DND-41 (cell line): ENCODE measurements at regions not wholly inside any gene's neighbourhood (a gene's known extent, or its start where the extent isn't known, plus 50 kb on each side); places are given as distances from the start of the nearest gene placed in this dataset.
"Not testable (repeated sequence)": the region's sequence is repeated elsewhere in the genome, so short reads cannot be mapped to it uniquely, and the experiment has no call there.

Source experiments
- ATAC-seq: fragments of 200-7000 bp; cut with Tn5 transposase; 3 replicates; pipeline ENCODE4 v1.9.1; 2021; ENCODE audit warnings: low read depth; ENCODE audit not compliant: insufficient read depth
- DNase-seq: peaks from one replicate; pipeline ENCODE4 v3.0.0-alpha.2; 2020
- H2AFZ ChIP-seq: 2 replicates; pipeline ENCODE4 v1.6.0; 2012; ENCODE audit warnings: low read depth, low read length
- H3K27ac ChIP-seq: 2 replicates; pipeline ENCODE4 v1.5.1; 2012; ENCODE audit warnings: low read length, inconsistent platforms
- H3K27me3 ChIP-seq: fragments of 200-600 bp; sonication (generic); 2 replicates; pipeline ENCODE4 v1.6.0; 2012; ENCODE audit warnings: low read length, mild to moderate bottlenecking, inconsistent platforms; ENCODE audit not compliant: insufficient read depth, poor library complexity
- H3K36me3 ChIP-seq: 2 replicates; pipeline ENCODE4 v1.5.1; 2012; ENCODE audit warnings: low read length, inconsistent platforms; ENCODE audit not compliant: insufficient read depth
- H3K4me1 ChIP-seq: 2 replicates; pipeline ENCODE4 v1.5.1; 2012; ENCODE audit warnings: mild to moderate bottlenecking, low read length; ENCODE audit not compliant: insufficient read depth
- H3K4me2 ChIP-seq: 2 replicates; pipeline ENCODE4 v1.6.0; 2012; ENCODE audit warnings: mild to moderate bottlenecking, moderate library complexity, low read length, inconsistent platforms; ENCODE audit not compliant: insufficient read depth
- H3K4me3 ChIP-seq, 2 experiments: fragments of 200-600 bp in 1 of 2; shearing (Covaris generic) in 1 of 2; 2 replicates each; pipeline ENCODE4 v1.5.1; 2012 to 2016; ENCODE audit warnings: inconsistent platforms in 2 of 2, low read length in 2 of 2, mild to moderate bottlenecking in 2 of 2, low read depth in 1 of 2, moderate library complexity in 1 of 2
- H3K79me2 ChIP-seq: 2 replicates; pipeline ENCODE4 v1.6.0; 2012; ENCODE audit warnings: low read length, inconsistent platforms; ENCODE audit not compliant: insufficient read depth
- H3K9ac ChIP-seq: 2 replicates; pipeline ENCODE4 v1.6.0; 2012; ENCODE audit warnings: low read depth, mild to moderate bottlenecking, inconsistent platforms, low read length, moderate library complexity
- H3K9me3 ChIP-seq: 2 replicates; pipeline ENCODE4 v1.5.1; 2012; ENCODE audit warnings: low read length, moderate library complexity, mild to moderate bottlenecking, inconsistent platforms; ENCODE audit not compliant: insufficient read depth, severe bottlenecking
- H4K20me1 ChIP-seq: 2 replicates; pipeline ENCODE4 v1.6.0; 2012; ENCODE audit warnings: low read length; ENCODE audit not compliant: insufficient read depth
- EZH2 ChIP-seq: IDR thresholded peaks from 3 replicates; pipeline ENCODE4 v1.6.1; 2012; ENCODE audit warnings: borderline replicate concordance, low read depth, mild to moderate bottlenecking, moderate library complexity, low read length, inconsistent platforms; ENCODE audit not compliant: severe bottlenecking
- TF ChIP-seq, protein P1 (sequence below): IDR thresholded peaks from 2 replicates; pipeline ENCODE4 v1.5.1; 2012; ENCODE audit warnings: borderline replicate concordance, low read length, moderate library complexity, mild to moderate bottlenecking; ENCODE audit not compliant: poor library complexity, severe bottlenecking; ENCODE audit errors: extremely low read depth

DNA sequence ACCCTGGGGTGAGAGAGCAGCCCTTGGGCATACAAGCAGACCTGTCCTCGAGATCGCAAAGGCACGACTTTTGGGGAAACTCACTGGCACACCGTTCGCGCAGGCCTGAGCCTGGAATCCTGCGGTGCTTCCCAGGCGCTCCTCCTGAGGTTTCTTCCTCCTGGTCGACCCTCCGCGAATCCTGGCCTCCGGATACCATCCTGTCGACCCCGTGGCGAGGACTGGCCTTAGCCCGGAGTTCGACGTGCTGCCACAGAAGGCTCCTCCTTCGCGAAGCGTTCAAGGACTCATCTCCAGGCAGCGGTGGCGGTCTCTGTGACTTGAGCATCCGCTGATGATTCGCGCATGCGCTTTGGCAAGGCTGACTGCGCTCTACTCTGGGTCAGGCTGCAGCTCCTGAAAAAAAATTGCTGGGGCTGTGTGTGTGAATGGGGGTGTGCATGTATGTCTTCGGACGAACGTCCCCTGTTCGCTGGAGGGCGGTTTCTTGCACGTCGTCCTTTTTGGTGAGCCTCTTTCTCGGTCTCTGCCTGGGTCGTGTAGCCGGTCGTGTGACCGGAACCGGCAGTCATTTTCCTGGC is 64.4 kb upstream of the ZNF527 start:
- ATAC-seq = no peak
- no peaks in the 10 kb centered on the region for H3K79me2 ChIP-seq

DNA sequence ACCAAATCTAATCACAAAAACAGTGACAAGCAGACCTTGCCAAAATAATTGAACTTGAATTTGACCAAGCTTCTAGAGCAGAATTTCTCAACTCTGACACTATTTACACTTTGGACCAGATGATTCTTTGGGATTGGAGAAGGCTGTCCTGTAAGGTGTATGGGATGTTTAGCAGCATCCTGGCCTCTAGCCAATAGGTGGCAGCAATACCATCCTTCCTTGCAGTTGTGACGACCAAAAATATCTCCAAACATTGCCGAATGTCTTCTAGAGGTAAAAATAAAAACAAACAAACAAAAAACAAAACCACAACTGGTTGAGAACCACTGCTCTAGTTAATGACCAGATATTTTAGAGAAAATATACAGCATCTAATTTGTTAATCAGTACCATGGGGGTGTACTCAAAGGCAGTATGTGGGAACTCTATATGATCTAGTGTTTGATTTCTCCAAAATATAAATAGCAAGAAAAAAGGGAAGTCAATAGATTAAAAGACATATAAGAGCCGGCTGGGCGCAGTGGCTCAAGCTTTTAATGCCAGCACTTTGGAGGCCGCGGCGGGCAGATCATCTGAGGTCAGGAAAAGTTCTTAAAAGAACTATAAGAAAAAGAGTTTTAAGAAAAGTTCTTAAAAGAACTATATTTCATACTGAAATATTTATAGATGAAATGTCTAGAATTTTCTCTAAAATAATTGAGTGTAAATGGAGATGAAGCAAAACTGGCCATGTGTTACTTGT is 60.9 kb upstream of the ZNF527 start:
- H3K27me3 ChIP-seq = no peaks in the 10 kb centered on the region
- peaks cover 22% of the 10 kb centered on the region for H3K4me1 ChIP-seq
- H2AFZ ChIP-seq = no peak overlapping the region
- H3K4me2 ChIP-seq = peak overlapping the region; percentile 35; the same call in 1 of the 2 replicates
- peak; percentile 46 for DNase-seq
- H3K4me3 ChIP-seq = no peak overlapping the region
- no peaks in the 10 kb centered on the region for H3K36me3 ChIP-seq
- ATAC-seq = no peak
- no peak overlapping the region for H3K9ac ChIP-seq
- no peak overlapping the region for H3K27ac ChIP-seq
- no peaks in the 10 kb centered on the region for H3K9me3 ChIP-seq
- H3K79me2 ChIP-seq = no peaks in the 10 kb centered on the region
- no peak for TF ChIP-seq EZH2
- TF ChIP-seq, protein P1, sequence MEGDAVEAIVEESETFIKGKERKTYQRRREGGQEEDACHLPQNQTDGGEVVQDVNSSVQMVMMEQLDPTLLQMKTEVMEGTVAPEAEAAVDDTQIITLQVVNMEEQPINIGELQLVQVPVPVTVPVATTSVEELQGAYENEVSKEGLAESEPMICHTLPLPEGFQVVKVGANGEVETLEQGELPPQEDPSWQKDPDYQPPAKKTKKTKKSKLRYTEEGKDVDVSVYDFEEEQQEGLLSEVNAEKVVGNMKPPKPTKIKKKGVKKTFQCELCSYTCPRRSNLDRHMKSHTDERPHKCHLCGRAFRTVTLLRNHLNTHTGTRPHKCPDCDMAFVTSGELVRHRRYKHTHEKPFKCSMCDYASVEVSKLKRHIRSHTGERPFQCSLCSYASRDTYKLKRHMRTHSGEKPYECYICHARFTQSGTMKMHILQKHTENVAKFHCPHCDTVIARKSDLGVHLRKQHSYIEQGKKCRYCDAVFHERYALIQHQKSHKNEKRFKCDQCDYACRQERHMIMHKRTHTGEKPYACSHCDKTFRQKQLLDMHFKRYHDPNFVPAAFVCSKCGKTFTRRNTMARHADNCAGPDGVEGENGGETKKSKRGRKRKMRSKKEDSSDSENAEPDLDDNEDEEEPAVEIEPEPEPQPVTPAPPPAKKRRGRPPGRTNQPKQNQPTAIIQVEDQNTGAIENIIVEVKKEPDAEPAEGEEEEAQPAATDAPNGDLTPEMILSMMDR = peak; percentile 86
- H4K20me1 ChIP-seq = no peaks in the 10 kb centered on the region

More for the DNA sequence above, 64.4 kb upstream of the ZNF527 start:
- Histone ChIP-seq H4K20me1 (no peaks in the 10 kb centered on the region), H3K4me1 (peaks cover 4% of the 10 kb centered on the region), H3K4me3 (no peak overlapping the region), H3K4me2 (no peak overlapping the region), H3K36me3 (no peaks in the 10 kb centered on the region), H3K9ac (no peak overlapping the region), H2AFZ (no peak overlapping the region), H3K27me3 (no peaks in the 10 kb centered on the region), H3K27ac (no peak overlapping the region), H3K9me3 (peaks cover 4% of the 10 kb centered on the region)
- DNase-seq = no peak
- TF ChIP-seq EZH2 = no peak
- TF ChIP-seq, protein P1 = no peak

DNA sequence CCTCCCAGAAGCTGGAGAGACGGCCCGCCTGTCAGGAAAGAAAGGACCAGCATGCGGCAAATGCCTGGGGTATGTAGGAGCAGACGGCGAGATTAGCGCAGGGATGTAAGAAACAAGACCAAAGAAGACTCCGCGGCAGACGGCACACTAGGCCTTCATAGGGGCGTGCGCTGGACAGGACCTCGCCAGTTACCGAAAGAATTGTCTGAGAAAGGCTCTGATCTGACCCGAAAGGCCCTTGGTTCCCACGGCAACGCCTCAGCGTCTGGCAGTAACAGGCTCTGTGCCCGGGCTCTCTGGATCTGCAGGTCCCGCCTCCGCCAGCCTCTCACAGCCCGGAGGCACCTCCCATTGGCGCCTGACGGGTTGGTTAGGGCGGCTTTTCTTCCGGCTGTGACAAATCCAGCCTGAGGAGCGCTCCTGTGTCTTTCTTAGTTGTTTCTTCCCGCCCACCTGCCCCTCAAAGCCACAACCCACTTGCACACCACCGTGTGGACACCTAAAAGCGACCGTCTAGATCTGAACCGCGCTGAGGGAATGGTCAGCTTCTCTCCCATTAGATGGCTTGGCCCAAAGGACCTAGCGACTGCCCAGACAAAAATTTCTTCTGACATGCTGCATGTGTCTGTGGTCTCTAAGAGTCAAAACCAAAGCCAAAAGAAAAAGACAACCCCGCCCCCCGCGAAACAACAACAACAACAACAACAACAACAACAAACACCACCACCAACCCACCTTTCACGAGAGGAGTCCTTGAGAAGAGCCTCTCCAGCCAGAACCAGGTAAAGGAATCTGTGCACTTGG is 58.2 kb upstream of the ZNF527 start:
- H3K9me3 ChIP-seq, H3K36me3 ChIP-seq, H3K79me2 ChIP-seq, H4K20me1 ChIP-seq, H3K27me3 ChIP-seq: not testable (repeated sequence)
- DNase-seq (peak; percentile 86), ATAC-seq (peak; percentile 82)
- peak overlapping the region; percentile 24 to 66; a peak in 3 of 4 replicates for H3K4me3 ChIP-seq
- H3K9ac ChIP-seq = peak overlapping the region; percentile 64
- H3K27ac ChIP-seq = peak overlapping the region; percentile 77
- TF ChIP-seq, protein P1 = peak; percentile 27
- peaks cover 34% of the 10 kb centered on the region for H3K4me1 ChIP-seq
- peak overlapping the region; percentile 92 for H2AFZ ChIP-seq
- peak overlapping the region; percentile 88 for H3K4me2 ChIP-seq
